HUES64 (cell line): ENCODE measurements at regions not wholly inside any gene's neighbourhood (a gene's known extent, or its start where the extent isn't known, plus 50 kb on each side); places are given as distances from the start of the nearest gene placed in this dataset.

Experiments
- H3K27ac ChIP-seq: 2 replicates; pipeline ENCODE4 v1.7.0; 2013; ENCODE audit warnings: low read depth, low read length, inconsistent platforms
- H3K27me3 ChIP-seq: 2 replicates; pipeline ENCODE4 v1.6.1; 2013; ENCODE audit warnings: mild to moderate bottlenecking, low read length; ENCODE audit not compliant: insufficient read depth
- H3K36me3 ChIP-seq: 2 replicates; pipeline ENCODE4 v1.6.1; 2013; ENCODE audit warnings: mild to moderate bottlenecking, low read length; ENCODE audit not compliant: insufficient read depth
- H3K4me1 ChIP-seq: 2 replicates; pipeline ENCODE4 v1.6.1; 2013; ENCODE audit warnings: mild to moderate bottlenecking, low read length, moderate library complexity; ENCODE audit not compliant: insufficient read depth
- H3K4me3 ChIP-seq: 2 replicates; pipeline ENCODE4 v1.5.1; 2013; ENCODE audit warnings: mild to moderate bottlenecking, low read length, moderate library complexity
- H3K9ac ChIP-seq: 2 replicates; pipeline ENCODE4 v1.6.1; 2013; ENCODE audit warnings: mild to moderate bottlenecking, low read depth, low read length
- H3K9me3 ChIP-seq: 2 replicates; pipeline ENCODE4 v1.6.1; 2013; ENCODE audit warnings: low read depth, low read length; ENCODE audit not compliant: insufficient read depth
- WGBS: fragments of 150-250, 120-280 bp; methylation state at CpG from one replicate; pipeline ENCODE4 v1.1.7; 2013; ENCODE audit warnings: missing lambda C conversion rate; 5-methylcytosine and 5-hydroxymethylcytosine counted together

- no peaks in the 10 kb centered on the region for H3K4me1 ChIP-seq
- no peaks in the 10 kb centered on the region for H3K27me3 ChIP-seq
- 100% methylated on average over 1 of the region's 1 CpG for WGBS
- no peak overlapping the region for H3K9ac ChIP-seq
- H3K9me3 ChIP-seq, result no peaks in the 10 kb centered on the region
- no peaks in the 10 kb centered on the region for H3K36me3 ChIP-seq
- H3K27ac ChIP-seq, result no peak overlapping the region
- no peak overlapping the region for H3K4me3 ChIP-seq
Measured at GRCh38 chr11:109991835-109992234, 101.4 kb upstream of the ZC3H12C start.

GRCh38 chr11:109993786-109994185, 99.4 kb upstream of the ZC3H12C start:
- 88% methylated on average over 1 of the region's 1 CpG for WGBS
- Histone ChIP-seq H3K4me3 (no peak overlapping the region), H3K9ac (no peak overlapping the region)

GRCh38 chr11:109994907-109995306, 98.3 kb upstream of the ZC3H12C start:
- 92% methylated on average over 6 of the region's 6 CpGs for WGBS
- Histone ChIP-seq H3K27ac (no peak overlapping the region), H3K9me3 (no peaks in the 10 kb centered on the region), H3K4me3 (no peak overlapping the region), H3K9ac (no peak overlapping the region), H3K4me1 (no peaks in the 10 kb centered on the region), H3K27me3 (no peaks in the 10 kb centered on the region), H3K36me3 (no peaks in the 10 kb centered on the region)

More at GRCh38 chr11:109993786-109994185, 99.4 kb upstream of the ZC3H12C start:
- H3K27me3 ChIP-seq, result no peaks in the 10 kb centered on the region
- H3K4me1 ChIP-seq, result no peaks in the 10 kb centered on the region
- H3K36me3 ChIP-seq, result no peaks in the 10 kb centered on the region
- H3K27ac ChIP-seq, result no peak overlapping the region
- no peaks in the 10 kb centered on the region for H3K9me3 ChIP-seq

GRCh38 chr11:109996060-109996459, 97.1 kb upstream of the ZC3H12C start:
- H3K27me3 ChIP-seq, result no peaks in the 10 kb centered on the region
- H3K9ac ChIP-seq, result no peak overlapping the region
- H3K27ac ChIP-seq, result no peak overlapping the region
- H3K9me3 ChIP-seq, result no peaks in the 10 kb centered on the region
- no peak overlapping the region for H3K4me3 ChIP-seq
- no peaks in the 10 kb centered on the region for H3K36me3 ChIP-seq
- no peaks in the 10 kb centered on the region for H3K4me1 ChIP-seq

- WGBS, result 91% methylated on average over 3 of the region's 3 CpGs
- H3K27ac ChIP-seq, result no peak overlapping the region
- no peak overlapping the region for H3K4me3 ChIP-seq
- no peaks in the 10 kb centered on the region for H3K4me1 ChIP-seq
- H3K27me3 ChIP-seq, result no peaks in the 10 kb centered on the region
- no peak overlapping the region for H3K9ac ChIP-seq
- H3K36me3 ChIP-seq, result no peaks in the 10 kb centered on the region
- H3K9me3 ChIP-seq, result no peaks in the 10 kb centered on the region
Measured at GRCh38 chr11:109998921-109999320, 94.3 kb upstream of the ZC3H12C start.

- H3K36me3 ChIP-seq, result no peaks in the 10 kb centered on the region
- H3K4me3 ChIP-seq, result no peak overlapping the region
- 85% methylated on average over 4 of the region's 6 CpGs for WGBS
- no peak overlapping the region for H3K9ac ChIP-seq
- H3K27me3 ChIP-seq, result no peaks in the 10 kb centered on the region
- H3K4me1 ChIP-seq, result no peaks in the 10 kb centered on the region
- H3K27ac ChIP-seq, result no peak overlapping the region
- H3K9me3 ChIP-seq, result no peaks in the 10 kb centered on the region
Measured at GRCh38 chr11:110000031-110000502, 93.1 kb upstream of the ZC3H12C start.

GRCh38 chr11:110000850-110001249, 92.3 kb upstream of the ZC3H12C start:
- Histone ChIP-seq H3K9ac (no peak overlapping the region), H3K4me1 (no peaks in the 10 kb centered on the region), H3K27ac (no peak overlapping the region), H3K9me3 (no peaks in the 10 kb centered on the region), H3K4me3 (no peak overlapping the region), H3K36me3 (no peaks in the 10 kb centered on the region), H3K27me3 (no peaks in the 10 kb centered on the region)
- WGBS, result 92% methylated on average over 3 of the region's 3 CpGs

GRCh38 chr11:110003426-110003825, 89.8 kb upstream of the ZC3H12C start:
- Histone ChIP-seq H3K9me3 (no peaks in the 10 kb centered on the region), H3K9ac (no peak overlapping the region), H3K4me3 (no peak overlapping the region), H3K27ac (no peak overlapping the region), H3K36me3 (no peaks in the 10 kb centered on the region), H3K27me3 (no peaks in the 10 kb centered on the region), H3K4me1 (no peaks in the 10 kb centered on the region)
- 96% methylated on average over 3 of the region's 3 CpGs for WGBS

- 0 out of 2 replicates have a peak, but pooled peaks cover 4% of the 10 kb centered on the region for H3K9me3 ChIP-seq
- H3K9ac ChIP-seq, result no peak overlapping the region
- H3K4me3 ChIP-seq, result no peak overlapping the region
- H3K27ac ChIP-seq, result no peak overlapping the region
- WGBS, result 93% methylated on average over 1 of the region's 1 CpG
- H3K36me3 ChIP-seq, result no peaks in the 10 kb centered on the region
- H3K4me1 ChIP-seq, result no peaks in the 10 kb centered on the region
- no peaks in the 10 kb centered on the region for H3K27me3 ChIP-seq
Measured at GRCh38 chr11:110011595-110011994, 81.6 kb upstream of the ZC3H12C start.

- no peaks in the 10 kb centered on the region for H3K4me1 ChIP-seq
- H3K4me3 ChIP-seq, result no peak overlapping the region
Measured at GRCh38 chr11:110015695-110016094, 77.5 kb upstream of the ZC3H12C start.

GRCh38 chr11:110019675-110020074, 73.5 kb upstream of the ZC3H12C start:
- no peak overlapping the region for H3K27ac ChIP-seq
- no peaks in the 10 kb centered on the region for H3K36me3 ChIP-seq
- H3K4me3 ChIP-seq, result no peak overlapping the region
- 93% methylated on average over 3 of the region's 3 CpGs for WGBS
- no peak overlapping the region for H3K9ac ChIP-seq
- H3K27me3 ChIP-seq, result no peaks in the 10 kb centered on the region
- H3K4me1 ChIP-seq, result no peaks in the 10 kb centered on the region
- H3K9me3 ChIP-seq, result no peaks in the 10 kb centered on the region

More at GRCh38 chr11:110015695-110016094, 77.5 kb upstream of the ZC3H12C start:
- Histone ChIP-seq H3K9ac (no peak overlapping the region), H3K9me3 (0 out of 2 replicates have a peak, but pooled peaks cover 4% of the 10 kb centered on the region), H3K27me3 (no peaks in the 10 kb centered on the region), H3K36me3 (no peaks in the 10 kb centered on the region), H3K27ac (no peak overlapping the region)

- Histone ChIP-seq H3K27ac (no peak overlapping the region), H3K4me1 (no peaks in the 10 kb centered on the region), H3K36me3 (no peaks in the 10 kb centered on the region), H3K9ac (no peak overlapping the region), H3K9me3 (no peaks in the 10 kb centered on the region), H3K4me3 (no peak overlapping the region), H3K27me3 (no peaks in the 10 kb centered on the region)
- 100% methylated on average over 1 of the region's 1 CpG for WGBS
Measured at GRCh38 chr11:110022548-110022947, 70.6 kb upstream of the ZC3H12C start.
